Hepatic stellate cell (primary cell): ENCODE measurements at regions not wholly inside any gene's neighbourhood (a gene's known extent, or its start where the extent isn't known, plus 50 kb on each side); places are given as distances from the start of the nearest gene placed in this dataset.
"Not testable (repeated sequence)": the region's sequence is repeated elsewhere in the genome, so short reads cannot be mapped to it uniquely, and the experiment has no call there.

Experiments
- DNase-seq: peaks from one replicate; pipeline ENCODE4 v3.0.0; 2011; ENCODE audit warnings: low spot score

DNA sequence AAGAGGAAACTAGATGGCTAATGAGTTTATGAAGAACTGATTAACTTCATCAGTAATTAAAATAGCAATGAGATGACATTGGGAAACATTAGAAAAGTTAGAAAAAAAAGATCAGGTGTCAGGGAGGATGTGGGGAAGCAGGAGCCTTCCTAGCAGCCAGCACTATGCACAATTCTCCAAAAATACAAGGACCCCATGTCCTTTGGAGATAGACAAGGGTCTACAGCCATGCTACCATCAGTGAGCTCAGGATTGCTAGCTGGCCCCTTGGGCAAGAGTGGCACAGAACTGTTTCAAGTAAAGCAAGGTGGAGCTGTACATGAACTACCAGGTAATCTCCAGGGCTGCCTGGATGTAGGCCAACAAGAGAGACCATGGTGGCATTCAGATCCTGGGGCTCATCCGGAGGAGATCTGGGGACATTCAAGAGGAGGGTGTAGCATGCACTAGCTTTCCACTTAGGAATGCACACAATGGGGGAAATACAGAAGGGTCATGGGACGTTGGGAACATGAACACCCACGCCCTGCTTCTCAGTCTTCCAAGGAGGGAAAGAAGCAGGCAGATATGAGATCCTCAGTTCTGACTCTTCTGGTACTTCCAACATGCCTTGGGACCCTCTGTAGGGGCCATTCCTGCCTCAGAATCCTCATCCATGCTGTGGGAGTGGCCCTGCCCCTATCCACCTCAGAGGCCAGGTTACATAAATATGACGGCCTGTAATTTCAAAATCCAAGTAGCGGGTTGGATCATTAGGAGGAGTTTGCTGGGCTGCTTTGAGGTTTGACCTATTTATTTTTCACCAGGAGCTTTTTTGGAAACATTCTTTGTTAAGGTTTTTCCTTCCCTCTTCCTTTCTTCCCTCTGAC lies 82.2 kb upstream of the HABP2 start:
- DNase-seq, result no peak

GRCh38 chr10:113471241-113471996 lies 81.4 kb upstream of the HABP2 start:
- DNase-seq, result no peak

- DNase-seq, result no peak
Measured at GRCh38 chr10:113473011-113473410, 79.8 kb upstream of the HABP2 start.

DNA sequence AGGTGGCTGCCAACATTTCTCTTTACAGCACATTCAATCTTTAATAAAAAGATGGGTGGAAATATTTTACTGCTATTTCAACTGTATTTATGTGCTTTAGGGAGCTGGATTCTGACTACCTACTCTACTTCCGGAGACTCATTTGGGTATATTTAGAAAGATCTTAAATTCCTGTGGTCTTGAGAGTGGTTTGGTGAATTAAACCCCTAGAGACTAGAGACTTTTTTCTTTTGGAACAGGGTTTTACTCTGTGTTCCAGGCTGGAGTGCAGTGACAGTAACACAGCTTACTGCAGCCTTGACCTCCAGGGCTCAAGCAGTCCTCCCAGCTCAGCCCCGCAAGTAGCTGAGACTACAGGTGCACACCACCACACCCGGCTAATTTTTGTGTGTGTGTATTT lies 79.0 kb upstream of the HABP2 start:
- peak; percentile 19 for DNase-seq

- no peak for DNase-seq
Measured at GRCh38 chr10:113474752-113475151, 78.1 kb upstream of the HABP2 start.

- no peak for DNase-seq
Measured at GRCh38 chr10:113475381-113475807, 77.5 kb upstream of the HABP2 start.

GRCh38 chr10:113476191-113476590 lies 76.7 kb upstream of the HABP2 start:
- no peak for DNase-seq

GRCh38 chr10:113476673-113477072 lies 76.2 kb upstream of the HABP2 start:
- DNase-seq, result no peak

GRCh38 chr10:113477451-113477850 lies 75.4 kb upstream of the HABP2 start:
- DNase-seq, result no peak

- DNase-seq, result no peak
Measured at GRCh38 chr10:113479346-113480080, 73.3 kb upstream of the HABP2 start.

DNA sequence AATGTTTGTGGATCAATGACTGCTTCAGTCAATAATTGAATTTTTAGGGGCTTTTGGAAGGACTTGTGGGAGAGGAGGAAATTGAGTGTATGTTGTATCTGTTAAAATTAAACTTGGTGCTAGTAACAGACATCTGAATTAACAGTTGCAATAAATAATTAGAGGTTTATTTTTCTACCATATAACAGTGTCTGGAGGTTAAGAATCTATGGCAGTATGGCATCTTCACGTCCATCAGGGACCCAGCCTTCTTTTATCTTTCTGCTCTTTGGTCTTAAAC lies 72.8 kb upstream of the HABP2 start:
- no peak for DNase-seq

- no peak for DNase-seq
Measured at GRCh38 chr10:113480851-113481502, 71.9 kb upstream of the HABP2 start.

- no peak for DNase-seq
Measured at GRCh38 chr10:113484487-113484886, 68.4 kb upstream of the HABP2 start.

DNA sequence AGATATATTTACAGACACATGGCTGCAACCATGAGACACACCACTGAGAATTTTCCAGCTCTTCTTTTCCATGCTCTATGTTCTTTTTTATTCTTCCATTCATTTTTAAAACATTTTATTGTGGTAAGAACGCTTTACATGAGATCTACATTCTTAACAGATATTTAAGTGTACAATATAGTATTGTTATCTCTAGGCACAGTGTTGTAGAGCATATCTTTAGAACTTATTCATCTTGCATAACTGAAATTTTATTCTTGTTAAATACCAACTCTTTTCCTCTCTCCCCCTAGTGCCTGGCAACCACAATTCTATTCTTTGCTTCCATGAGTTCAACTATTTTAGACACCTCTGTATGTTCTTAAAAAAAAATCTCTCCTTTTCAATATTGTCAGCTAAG lies 67.1 kb upstream of the HABP2 start:
- no peak for DNase-seq

GRCh38 chr10:113486531-113486930 lies 66.3 kb upstream of the HABP2 start:
- no peak for DNase-seq

DNA sequence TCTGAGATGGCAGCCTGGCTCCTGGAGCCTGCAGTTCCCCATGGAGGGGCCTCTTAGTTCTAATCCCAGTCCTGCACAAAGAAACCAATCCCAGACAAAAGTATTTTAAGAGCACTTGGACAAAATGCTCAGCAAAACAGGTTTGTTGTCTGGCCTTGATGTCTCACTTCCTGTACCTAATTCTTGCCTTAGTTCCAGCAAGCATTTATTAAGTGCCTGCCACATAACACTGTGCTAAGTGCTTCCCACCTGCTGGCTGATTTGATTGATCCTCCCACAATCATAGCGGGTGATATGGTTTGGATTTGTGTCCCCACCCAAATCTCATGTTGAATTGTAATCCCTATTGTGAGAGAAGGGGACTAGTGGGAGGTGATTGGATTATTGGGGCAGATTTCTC lies 65.7 kb upstream of the HABP2 start:
- DNase-seq, result no peak

DNA sequence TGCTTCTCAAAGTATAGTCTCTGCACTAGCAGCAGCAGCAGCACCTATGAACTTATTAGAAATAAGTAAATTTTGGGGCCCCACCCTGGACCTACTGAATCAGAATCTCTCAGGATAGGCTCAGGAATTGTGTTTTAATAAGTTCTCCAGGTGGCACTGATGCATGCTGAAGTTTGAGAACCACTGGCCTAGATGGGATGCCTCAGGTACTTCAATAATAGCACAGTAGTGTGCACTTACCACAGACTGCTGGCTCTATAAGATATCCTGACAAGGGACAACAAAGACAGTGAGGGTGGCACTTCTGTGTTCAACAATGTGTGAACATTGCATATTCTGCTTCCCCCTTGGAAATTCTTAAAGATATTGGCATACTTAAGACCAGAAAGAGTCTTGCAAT lies 64.7 kb upstream of the HABP2 start:
- no peak for DNase-seq

DNA sequence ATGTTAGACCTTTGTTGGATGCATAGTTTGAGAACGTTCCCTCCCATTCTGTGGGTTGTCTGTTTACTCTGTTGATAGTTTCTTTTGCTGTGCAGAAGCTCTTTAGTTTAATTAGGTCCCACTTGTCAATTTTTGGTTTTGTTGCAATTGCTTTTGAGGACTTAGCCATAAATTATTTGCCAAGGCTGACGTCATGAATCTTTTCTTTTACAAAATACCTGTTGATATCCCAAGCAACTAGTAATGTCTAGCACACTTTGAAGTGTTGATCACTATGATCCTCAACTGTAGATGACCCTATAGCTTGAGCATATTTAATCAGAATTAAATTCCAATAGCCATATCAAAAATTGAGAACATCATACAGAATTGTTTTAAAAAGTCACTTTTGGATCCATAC lies 63.3 kb upstream of the HABP2 start:
- DNase-seq, result not testable (repeated sequence)

DNA sequence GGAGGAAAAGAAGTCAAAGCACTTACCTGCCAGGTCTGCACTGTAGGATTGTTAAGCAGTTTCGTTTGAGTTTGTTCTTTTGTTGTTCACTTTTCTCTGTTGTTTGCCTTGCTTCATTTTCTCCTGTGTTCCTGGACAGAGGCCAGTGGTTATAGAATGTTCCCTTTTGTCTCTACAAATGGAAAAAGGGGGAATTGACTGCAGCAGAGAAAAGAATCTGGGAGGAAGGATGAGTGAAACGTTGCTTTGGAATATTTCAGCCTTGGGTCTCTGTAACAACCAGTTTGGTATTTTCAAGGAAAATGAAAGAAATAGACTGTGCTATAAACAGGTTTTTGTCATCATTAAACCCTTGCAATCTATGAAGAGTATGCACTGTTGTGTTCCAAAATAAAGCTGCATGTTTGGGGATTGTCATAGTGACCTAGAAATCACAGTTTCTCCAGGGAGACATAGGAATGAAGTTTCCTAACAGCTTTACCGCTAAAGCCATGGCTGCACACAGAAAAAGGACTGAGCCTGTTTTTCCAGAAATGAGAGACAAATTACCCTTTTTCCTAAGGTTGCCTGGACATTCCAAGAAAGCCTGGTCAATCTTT lies 60.8 kb upstream of the HABP2 start:
- no peak for DNase-seq

DNA sequence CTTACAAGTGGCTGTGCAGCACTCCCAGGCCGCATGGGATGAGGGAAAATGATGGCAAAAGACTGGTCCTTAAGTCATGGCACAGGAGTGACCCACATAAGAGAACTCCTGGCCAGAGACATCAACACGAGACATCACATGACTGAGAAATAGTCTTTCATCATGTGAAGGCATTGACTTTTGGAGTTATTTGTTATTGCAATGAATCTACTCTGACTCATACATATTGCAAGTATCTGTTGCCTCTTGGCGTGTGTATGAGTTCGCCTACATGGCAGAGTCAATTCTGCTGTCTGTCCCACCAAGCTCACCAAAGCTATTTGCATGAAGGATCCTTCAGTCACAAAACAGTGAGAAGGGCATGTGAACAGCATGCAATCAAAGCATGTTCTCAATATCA lies 59.7 kb upstream of the HABP2 start:
- DNase-seq, result no peak

- no peak for DNase-seq
Measured at GRCh38 chr10:113493882-113494301, 59.0 kb upstream of the HABP2 start.

GRCh38 chr10:113494761-113495160 lies 58.1 kb upstream of the HABP2 start:
- no peak for DNase-seq
